ENCODE measurements at regions not wholly inside any gene's neighbourhood (a gene's known extent, or its start where the extent isn't known, plus 50 kb on each side); places are given as distances from the start of the nearest gene placed in this dataset.

DNA sequence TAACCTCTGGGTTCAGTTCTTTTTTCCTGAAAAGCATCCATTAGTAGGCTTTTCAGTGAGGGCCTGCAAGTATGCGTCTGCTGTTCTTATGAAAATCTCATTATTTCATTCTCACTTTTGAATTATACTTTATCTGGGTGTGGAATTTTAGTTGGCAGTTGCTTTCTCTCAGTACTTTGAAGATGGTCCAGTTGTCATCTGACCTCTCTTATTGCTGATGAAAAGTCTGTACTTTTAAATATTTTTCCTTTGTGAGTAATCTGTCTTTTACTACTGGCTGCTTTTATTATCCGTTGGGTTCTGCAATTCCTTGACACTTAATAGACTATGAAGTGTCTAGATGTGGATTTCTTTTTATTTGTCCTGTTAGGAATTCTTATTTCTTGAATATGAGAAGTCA is 307.8 kb downstream of the CYP26B1 start:
- DNase-seq (ENCODE audit: low read depth) = no peak

- no peak for DNase-seq (ENCODE audit: low read depth)
Measured at GRCh38 chr2:71834796-71835195, 312.9 kb downstream of the CYP26B1 start.

DNA sequence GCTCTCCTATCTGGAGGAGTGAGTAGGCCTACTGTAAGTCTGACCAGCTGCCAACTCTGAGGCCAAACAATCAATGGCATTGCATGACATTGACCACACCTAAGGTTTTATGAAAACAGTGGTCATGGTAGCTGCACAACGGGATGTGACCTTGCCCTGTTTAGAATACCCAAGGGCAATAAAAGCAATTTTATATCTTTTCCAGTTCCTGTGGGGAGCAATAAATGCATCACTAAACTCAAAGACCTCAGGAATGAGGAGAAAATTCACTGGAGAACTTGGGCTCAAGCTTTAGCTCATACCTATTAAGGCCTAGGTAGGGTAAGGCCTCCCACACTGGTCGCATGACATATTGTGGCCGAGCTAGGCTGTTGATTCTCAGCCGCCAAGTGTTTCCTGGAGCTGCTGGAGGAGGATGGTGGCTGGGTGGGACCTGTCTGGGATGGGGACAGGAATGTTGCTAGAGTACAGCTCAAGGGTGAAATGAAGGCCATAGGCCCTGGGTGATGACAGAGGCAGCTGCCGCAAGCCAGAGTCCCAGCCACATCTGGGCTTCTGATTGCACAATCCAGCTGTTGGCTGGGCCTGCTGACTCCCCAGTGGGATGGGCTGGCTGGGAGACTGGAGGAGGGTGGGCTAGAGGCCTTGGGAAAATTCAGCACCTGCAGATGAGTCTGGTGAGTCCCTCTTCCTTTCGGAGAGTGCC is 313.7 kb downstream of the CYP26B1 start:
- DNase-seq (ENCODE audit: low read depth) = no peak

DNA sequence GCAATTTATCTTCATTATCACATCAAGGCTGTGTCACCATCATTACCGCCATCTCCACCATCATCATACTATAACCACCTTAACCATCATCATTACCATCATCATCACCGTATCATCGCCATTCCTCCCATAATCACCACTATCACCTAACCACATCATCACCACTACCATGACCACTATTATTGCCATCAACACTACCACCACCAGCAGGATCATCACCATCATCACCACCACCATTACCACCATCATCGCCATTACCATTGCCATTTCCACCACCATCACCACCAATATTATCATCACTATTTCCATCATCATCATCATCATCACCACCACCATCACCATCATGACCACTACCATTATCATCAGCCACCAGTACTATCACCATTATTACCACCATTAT is 314.4 kb downstream of the CYP26B1 start:
- no peak for DNase-seq (ENCODE audit: low read depth)

DNA sequence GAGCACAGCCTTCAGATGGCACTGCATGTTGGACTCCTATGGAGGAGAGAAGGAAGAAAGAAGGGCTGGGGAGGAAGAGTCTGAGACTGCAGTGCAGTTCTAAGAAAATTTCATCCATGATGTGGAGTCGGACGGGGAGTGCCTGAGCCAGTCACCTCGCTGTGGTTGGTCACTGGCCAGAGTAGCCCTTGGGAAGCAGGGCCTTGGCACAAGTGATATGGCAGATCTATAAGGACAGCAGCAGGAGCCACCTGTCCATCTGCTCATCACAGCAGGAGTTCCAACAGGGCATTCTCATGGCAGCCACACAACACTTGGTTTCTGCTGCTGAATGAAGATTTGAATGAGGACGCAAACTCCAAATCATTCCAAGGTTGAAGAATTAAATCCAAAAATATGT is 314.8 kb downstream of the CYP26B1 start:
- no peak for DNase-seq (ENCODE audit: low read depth)

DNA sequence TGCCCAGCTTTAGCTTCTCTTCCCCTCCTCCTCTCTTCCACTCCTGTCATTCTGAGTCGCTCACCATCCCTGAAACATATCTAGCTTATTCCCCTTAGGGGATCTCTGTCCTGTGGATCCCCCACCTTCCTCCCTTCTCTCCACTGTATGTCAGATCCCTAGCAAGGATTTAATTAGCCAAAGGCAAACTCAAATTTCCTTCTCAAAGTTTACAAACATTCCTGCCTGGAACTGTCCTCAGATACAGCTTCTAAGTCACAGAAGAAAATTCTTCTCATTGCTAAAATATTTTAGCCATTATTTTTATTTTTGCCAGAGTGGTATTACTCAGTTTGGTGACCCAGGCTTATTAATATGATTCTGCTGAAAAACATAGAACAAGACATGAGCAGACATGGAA is 315.3 kb downstream of the CYP26B1 start:
- DNase-seq (ENCODE audit: low read depth) = no peak

DNA sequence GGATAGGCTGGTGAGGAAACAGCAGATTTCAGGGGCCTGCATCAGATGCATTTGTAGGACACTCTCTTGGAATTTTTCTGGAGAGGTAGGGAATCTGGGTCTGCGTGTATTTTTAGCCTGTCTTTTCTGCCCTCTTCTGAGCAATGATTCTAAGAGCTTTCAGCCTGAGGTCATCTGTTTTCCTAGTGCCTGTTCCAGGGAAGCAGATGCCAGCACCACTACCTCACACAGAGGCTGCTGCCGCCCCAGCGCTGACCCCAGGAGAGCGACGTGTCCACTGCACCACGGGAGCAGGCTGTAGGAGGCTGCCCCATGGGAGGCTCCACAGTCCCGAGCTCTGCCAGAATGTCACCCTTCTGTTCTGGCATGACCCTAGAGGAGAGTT is 316.5 kb downstream of the CYP26B1 start:
- DNase-seq (ENCODE audit: low read depth) = no peak

DNA sequence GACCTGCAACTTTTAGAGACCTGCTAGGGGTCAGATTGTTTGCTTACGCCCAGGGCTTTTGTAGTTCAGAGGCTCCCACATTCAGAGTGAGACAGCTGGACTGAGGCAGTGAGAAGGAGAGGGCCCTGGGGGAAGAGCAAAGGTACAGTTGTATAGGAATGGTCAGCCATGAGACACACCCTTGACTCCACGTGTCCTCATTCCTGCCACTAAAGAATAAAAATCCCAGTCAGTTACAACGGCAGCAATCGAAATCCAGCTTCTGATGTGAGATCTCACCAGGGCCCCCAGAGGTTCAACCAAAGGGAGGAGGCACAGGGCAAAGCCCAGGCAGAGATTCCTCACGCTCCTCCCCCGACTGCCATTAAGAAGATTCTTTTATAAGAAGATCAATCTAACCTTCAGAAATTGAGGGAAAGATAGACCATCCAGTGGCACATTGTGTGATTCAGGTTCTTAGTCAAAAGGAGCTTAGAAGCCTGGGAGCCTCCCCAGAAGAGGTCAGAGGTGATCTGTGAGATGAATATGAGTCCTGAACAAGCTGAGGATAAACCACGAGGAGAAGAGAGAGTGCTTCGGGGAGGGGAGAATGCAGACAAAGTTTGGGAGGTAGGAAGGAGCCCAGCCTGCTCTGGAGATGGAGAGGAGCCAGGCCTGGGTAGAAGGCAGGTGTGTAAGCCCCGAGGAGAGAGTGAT is 317.0 kb downstream of the CYP26B1 start:
- no peak for DNase-seq (ENCODE audit: low read depth)

- no peak for DNase-seq (ENCODE audit: low read depth)
Measured at GRCh38 chr2:71829008-71829407, 318.7 kb downstream of the CYP26B1 start.

DNA sequence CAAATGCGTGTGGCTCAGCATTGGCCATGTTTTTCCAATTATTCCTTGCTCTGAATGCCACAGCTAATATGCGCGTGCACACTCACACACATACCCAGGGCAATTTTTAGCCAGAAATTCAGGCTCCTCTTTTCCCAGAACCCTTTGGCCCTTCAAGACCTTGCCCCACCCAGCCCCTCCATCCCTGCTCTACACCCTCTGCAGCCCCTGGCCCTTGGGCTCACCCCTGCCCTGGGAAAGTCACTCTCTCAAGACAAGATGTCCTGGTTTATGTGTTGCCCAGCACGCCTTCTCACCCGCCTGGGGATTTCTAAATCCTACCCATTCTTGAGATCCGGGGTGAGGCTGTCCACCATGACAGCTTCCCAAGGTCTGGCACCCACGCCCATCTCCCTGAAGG is 319.7 kb downstream of the CYP26B1 start:
- DNase-seq (ENCODE audit: low read depth) = no peak

DNA sequence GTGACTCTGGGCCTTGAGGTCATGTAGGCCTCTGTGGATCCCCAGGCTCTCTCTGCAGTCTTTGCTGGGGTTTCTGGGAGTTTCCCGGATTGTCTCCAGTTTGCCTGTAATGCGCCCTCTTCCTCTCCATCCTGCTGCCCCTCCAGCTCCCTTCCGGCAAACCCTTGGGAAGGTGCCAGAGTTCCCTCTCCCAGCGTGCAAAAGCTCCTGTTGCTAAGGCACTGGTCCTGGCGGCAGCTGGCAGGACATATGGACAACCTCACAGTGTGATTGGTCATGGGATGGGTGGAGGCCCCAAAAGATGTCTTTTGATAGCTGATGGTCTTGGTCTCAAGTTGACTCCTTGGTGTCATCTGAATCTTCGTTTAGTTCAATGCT is 320.1 kb downstream of the CYP26B1 start:
- no peak for DNase-seq (ENCODE audit: low read depth)

DNA sequence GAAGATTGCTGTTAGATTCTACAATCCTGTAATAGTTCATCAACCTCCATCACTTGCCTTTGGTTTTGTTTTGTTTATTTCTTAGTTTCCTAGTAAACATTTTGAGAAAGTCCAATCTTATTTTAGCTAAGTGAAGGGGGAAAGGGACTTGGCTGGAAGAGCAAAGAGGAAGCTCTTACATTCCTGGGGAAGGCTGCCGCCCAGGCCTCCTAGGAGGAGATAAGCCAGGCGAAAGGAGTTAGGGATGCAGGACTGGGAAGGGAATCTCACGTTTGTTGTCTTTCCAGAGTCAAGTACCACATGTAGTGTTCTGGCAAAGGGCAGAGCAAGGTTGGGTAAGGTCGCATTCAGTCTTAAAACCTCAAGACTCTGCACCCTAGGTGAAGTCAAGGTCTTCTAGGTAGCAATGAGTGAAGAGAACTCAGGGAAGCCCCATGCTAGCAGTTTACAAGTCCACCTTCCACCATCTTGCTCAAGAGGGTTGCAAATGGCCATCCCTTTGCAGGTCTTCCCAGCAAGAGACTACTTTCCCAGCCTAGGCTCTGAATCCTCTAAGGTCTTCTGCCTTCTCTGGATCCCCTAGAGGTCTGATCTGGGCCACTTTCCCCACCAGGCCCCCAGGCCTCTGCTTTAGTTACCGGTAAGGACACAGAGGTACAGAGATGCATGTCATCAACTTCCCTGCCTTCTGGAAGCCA is 320.7 kb downstream of the CYP26B1 start:
- DNase-seq (ENCODE audit: low read depth) = no peak

DNA sequence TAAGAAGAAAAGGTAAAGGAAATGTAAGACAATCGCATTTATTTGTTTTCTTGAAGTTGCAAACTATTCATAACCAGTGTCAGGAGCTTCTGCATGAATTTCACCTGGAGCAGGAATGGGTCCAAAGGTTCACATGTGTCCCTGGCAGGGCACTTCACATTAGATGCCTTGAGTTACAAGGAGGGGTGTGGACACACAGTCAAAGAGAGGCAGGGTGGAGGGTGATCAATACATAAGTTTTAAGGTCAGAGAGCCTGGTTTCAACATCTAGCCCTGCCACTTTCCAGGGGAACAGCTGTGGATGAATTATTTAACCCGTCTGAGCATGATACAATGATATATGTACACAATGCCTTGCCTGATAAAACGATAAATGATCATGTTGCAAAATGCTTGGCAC is 321.4 kb downstream of the CYP26B1 start:
- DNase-seq (ENCODE audit: low read depth) = no peak

DNA sequence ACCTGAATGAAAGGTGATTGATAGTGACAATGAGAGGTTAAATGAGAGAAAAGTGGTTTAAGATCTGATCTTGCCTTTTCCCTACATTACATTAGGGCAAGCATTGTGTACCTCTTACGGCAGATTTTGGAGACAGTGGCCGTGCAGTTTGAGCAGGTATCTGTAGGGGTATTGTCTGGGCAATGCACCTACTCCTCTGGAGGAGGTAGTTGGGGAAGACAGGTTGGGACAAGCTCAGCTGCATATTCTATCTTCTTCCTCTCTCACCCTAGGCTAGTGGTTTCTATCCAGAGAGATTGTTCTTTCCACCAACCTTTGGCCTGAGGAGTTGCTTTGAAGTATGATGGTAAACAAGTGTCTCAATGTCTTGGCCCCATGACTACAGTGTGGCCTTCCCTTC is 323.2 kb downstream of the CYP26B1 start:
- DNase-seq (ENCODE audit: low read depth) = no peak

- DNase-seq (ENCODE audit: low read depth) = no peak
Measured at GRCh38 chr2:71823526-71823925, 324.1 kb downstream of the CYP26B1 start.

DNA sequence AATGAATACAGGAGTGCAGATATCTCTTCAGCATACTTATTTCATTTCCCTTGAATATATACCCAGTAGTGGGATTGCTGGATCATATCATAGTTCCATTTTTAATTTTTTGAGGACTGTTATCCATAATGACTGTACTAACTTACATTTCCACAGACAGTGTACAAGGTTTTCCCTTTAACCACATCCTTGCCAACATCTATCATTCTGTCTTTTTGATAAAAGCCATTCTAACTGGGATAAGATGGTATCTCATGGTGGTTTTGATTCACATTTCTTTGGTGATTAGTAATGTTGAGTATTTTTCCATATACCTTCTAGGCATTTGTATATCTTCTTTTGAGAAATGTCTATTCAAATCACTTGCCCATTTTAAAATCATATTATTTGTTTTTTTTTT is 325.2 kb downstream of the CYP26B1 start:
- no peak for DNase-seq (ENCODE audit: low read depth)

DNA sequence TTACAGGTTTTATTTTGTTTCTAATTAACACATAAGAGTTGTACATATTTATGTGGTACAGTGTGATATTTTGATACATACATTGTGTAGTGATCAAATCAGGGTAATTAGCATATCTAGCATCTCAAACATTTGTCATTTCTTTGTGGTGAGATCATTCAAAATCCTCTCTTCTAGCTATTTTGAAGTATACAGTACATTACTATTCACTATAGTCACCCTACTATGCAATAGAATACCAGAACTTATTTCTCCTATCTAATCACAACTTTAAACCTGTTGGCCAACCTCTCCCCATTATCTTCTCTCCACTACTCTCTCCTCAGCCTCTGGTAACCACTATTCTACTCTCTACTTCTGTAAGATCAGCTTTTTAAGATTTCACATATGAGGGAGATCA is 325.8 kb downstream of the CYP26B1 start:
- DNase-seq (ENCODE audit: low read depth) = no peak

DNA sequence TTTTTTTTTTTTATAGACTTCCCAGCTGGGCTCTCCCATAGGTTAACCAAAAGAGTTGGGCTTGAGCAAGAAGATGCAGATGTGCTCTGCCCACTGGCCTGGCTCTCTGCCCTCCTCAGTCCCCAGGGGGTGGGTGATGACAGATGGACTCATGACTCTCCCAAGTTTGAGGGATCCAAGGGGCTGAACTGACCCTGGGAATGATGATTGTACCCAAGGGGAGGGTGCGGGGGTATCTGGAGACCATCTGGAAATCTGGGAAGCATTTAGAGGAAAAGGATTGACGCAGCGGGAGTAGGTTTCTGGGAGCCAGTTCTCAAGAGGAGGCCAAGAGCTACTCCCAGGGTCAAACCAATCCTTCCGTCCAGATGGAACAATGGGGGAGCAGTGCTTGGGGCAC is 330.8 kb downstream of the CYP26B1 start:
- DNase-seq (ENCODE audit: low read depth) = no peak

DNA sequence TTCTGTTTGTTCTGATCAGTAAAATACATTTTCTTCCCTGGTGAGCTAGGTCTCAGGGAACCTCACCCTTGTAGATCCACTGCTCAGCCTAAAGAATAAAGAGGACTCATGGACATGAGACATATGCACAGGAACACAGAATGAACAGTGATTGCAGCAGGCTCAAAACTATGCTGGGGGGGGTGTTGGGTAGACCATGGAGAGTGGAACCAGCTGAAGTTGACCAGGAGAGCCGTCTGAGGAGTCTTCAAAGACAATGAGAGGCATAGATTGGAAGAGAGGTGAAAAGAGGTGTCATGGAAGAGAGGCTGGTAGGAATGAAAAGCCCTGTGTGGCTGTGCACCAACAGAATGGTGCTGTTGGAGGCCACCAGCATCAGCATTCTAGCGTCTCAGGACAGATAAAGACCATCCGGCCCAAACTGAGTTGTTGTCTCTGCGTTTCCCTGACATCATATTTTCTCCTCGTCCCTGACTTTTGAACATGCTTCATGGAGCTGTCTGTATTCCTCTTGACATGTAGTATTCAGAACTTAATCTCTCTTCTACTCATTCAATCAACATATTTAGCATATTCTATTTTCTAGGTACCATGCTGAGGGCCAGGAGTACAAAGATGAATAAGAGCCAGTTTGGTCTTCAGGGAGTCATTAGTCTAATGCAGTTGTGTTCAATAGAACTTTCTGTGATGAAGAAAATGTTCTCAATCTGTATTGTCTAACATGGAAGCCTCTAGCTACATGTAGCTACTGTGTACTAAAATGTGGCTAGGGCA is 331.8 kb downstream of the CYP26B1 start:
- no peak for DNase-seq (ENCODE audit: low read depth)

DNA sequence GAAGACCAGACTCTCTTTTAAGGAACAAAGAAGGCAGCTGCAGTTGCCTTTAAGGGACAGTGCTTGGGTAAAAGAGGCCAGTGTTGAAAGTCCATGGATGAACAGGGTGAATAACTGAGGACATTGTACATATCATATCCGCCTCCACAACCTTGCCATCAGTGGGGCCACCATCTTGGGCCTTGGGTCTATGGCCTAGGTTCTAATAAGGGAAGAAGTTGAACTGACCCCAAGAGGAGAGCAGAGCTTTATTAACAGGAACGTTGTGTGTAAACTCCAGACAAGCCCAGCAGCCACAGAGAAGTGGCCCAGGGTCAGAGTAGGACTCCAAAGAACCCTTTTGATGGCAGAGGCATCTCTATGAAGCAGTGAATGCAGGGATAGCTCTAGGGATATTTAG is 332.8 kb downstream of the CYP26B1 start:
- no peak for DNase-seq (ENCODE audit: low read depth)

DNA sequence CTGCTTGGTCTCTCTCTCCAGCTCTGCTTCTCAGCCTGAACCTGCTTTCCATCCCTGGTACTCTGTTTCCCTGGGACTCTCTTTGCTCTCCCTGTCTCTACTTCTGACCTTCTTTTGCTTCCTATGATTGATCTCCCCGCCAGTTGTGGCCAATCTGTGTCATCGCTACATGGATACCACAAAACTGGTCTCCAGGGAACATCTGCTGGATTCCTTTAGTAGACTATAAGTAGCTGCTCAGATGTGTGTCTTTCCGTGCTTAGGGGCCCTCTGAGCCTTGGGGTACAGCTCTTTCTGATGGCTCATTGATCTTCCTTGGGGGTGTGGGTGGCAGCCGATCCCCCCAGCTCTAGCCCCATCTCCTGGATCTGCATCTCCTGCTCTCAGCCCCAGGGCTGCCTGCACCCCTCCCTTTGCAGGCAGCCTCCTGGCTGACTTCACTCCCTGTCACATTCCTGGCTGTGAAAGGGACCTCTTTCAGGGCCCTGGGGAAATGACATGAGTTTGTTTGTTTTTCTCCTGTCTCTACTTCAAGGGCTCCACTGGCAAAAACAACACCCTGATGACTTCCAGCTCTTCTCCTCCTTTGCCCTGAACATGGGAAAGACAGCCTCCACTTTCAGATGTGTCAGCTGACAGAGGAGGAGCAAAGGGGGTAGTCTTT is 333.7 kb downstream of the CYP26B1 start:
- no peak for DNase-seq (ENCODE audit: low read depth)

DNA sequence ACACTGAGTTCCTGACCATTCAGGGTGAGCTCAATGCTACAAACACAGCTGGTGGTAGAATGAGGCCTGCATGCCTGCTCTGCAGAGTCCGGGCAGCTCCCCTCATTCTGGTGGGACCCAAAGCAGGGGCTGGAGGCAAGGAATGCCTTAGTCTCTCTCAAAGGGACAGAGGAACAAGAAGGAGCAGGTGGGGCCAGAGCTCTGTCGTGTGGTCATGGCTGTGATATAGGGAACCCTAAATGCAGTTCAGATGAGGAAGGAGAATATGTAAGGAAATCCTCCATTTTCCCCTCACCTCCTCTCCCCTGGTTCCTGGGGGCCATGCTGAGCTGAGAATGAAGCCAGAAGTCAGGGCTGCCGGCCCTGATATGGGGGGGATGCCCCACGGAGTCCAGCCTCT is 334.3 kb downstream of the CYP26B1 start:
- DNase-seq (ENCODE audit: low read depth) = no peak
